ENCODE measurements at regions not wholly inside any gene's neighbourhood (a gene's known extent, or its start where the extent isn't known, plus 50 kb on each side); places are given as distances from the start of the nearest gene placed in this dataset.
A peak's percentile ranks its signal among the peaks of the same experiment; 100 is the strongest.

DNA sequence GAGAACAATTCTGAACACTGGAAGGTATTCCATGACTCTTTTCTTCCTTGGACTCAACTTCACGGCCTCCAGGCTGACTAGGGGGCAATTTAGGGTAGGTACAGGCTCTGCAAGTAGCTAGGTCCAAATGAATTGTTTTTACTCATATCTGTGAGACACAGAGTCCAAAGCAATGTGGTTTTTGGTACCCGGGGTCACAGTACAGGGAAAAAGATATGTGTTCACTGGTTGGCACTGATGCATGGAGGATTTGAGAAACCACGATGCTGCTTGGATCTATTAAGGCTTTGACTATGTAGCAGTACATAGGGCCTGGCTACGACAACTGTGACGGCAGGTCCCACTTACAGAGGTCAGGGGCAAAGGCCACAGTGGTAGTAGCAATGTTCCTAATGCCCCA is 200.6 kb downstream of the DUSP10 start:
- Mint-ChIP-seq H3K27ac (peak overlapping the region in 1 of 7 donors; percentile 38), H3K4me1 (no peaks in the 10 kb centered on the region), H3K4me3 (no peak overlapping the region), H3K36me3 (no peaks in the 10 kb centered on the region), H3K27me3 (ENCODE audit: low read depth in 3 of 3) (peaks cover 0 to 1% (median 0%) of the 10 kb centered on the region in 3 donors), H3K9me3 (peaks cover 0 to 2% (median 0%) of the 10 kb centered on the region in 7 donors)
- no peaks in the 10 kb centered on the region for H3K36me3 ChIP-seq (replicated peaks in 1 of 2; ENCODE audit: control insufficient read depth in 1 of 2, insufficient read depth in 2 of 2, low read length in 2 of 2)
- intact Hi-C loops (cut with micrococcal nuclease) = no loop called here
- H3K27me3 ChIP-seq (ENCODE audit: control insufficient read depth in 2 of 2, insufficient read depth in 2 of 2, low read length in 2 of 2) = no peaks in the 10 kb centered on the region
- DNase-seq = no peak
- H2AFZ ChIP-seq (ENCODE audit: insufficient read depth, low read depth, low read length, poor library complexity, severe bottlenecking) = no peak overlapping the region
- H3K9ac ChIP-seq (ENCODE audit: insufficient read depth, low read length, poor library complexity, severe bottlenecking) = no peak overlapping the region
- no peak overlapping the region for H3K4me3 ChIP-seq (replicated peaks in 1 of 3; ENCODE audit: low read depth in 2 of 3, low read length in 3 of 3)
- no peaks in the 10 kb centered on the region for H4K20me1 ChIP-seq (ENCODE audit: insufficient read depth, low read length)
- WGBS (ENCODE audit: insufficient coverage) = 95% methylated on average over 3 of the region's 5 CpGs
- no peaks in the 10 kb centered on the region for H3K79me2 ChIP-seq (ENCODE audit: insufficient read depth, low read length)
- no peaks in the 10 kb centered on the region for H3K4me1 ChIP-seq (ENCODE audit: control insufficient read depth in 1 of 2, insufficient read depth in 2 of 2, low read length in 2 of 2)
- H3K4me2 ChIP-seq (replicated peaks; ENCODE audit: extremely low read depth, low read length, poor library complexity, severe bottlenecking) = no peak overlapping the region
- TF ChIP-seq, protein P1, sequence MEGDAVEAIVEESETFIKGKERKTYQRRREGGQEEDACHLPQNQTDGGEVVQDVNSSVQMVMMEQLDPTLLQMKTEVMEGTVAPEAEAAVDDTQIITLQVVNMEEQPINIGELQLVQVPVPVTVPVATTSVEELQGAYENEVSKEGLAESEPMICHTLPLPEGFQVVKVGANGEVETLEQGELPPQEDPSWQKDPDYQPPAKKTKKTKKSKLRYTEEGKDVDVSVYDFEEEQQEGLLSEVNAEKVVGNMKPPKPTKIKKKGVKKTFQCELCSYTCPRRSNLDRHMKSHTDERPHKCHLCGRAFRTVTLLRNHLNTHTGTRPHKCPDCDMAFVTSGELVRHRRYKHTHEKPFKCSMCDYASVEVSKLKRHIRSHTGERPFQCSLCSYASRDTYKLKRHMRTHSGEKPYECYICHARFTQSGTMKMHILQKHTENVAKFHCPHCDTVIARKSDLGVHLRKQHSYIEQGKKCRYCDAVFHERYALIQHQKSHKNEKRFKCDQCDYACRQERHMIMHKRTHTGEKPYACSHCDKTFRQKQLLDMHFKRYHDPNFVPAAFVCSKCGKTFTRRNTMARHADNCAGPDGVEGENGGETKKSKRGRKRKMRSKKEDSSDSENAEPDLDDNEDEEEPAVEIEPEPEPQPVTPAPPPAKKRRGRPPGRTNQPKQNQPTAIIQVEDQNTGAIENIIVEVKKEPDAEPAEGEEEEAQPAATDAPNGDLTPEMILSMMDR (IDR thresholded peaks at IDR 0.05) = no peak
- no peaks in the 10 kb centered on the region for H3K9me3 ChIP-seq (replicated peaks in 1 of 2; ENCODE audit: control insufficient read depth in 1 of 2, insufficient read depth in 1 of 2, low read length in 2 of 2)
- no peak overlapping the region for H3K27ac ChIP-seq (ENCODE audit: low read depth in 1 of 2, low read length in 2 of 2)

DNA sequence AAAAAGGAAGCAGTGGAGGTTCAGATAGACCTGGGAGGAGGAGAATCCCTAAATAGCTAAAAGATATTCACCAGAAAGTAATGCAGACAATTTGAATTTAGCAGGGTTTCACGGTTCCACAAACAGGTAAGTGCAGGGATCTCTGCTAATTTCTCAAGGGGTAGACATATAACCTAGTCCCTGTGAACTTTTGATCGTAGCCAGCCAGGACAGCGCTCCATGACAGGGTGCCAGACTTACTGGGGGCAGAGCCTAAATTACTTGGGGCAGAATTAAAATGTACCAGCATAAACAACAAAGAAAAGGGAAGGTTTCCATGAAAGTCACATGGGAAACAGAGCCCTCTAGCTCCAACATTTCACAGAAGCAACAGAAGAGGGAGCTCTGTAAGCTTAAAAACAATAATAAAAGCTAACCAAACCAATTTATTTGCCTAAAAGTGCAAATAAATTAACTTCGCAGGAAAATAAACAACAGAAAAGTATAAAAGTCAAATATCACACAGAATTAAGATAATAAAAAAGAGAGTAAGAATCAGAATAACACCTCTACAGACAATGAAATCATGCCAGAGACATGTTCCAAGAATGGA is 198.3 kb downstream of the DUSP10 start:
- Mint-ChIP-seq H3K4me3 (no peak overlapping the region), H3K27me3 (ENCODE audit: low read depth in 3 of 3) (peaks cover 0 to 2% (median 1%) of the 10 kb centered on the region in 3 donors), H3K27ac (no peak overlapping the region), H3K36me3 (no peaks in the 10 kb centered on the region), H3K9me3 (peaks cover 0 to 2% (median 0%) of the 10 kb centered on the region in 7 donors), H3K4me1 (no peaks in the 10 kb centered on the region)
- no peaks in the 10 kb centered on the region for H3K4me1 ChIP-seq (ENCODE audit: control insufficient read depth in 1 of 2, insufficient read depth in 2 of 2, low read length in 2 of 2)
- H3K4me3 ChIP-seq (replicated peaks in 1 of 3; ENCODE audit: low read depth in 2 of 3, low read length in 3 of 3) = no peak overlapping the region
- no peaks in the 10 kb centered on the region for H4K20me1 ChIP-seq (ENCODE audit: insufficient read depth, low read length)
- TF ChIP-seq, protein P1 (IDR thresholded peaks at IDR 0.05) = peak; percentile 55
- 85% methylated on average over 2 of the region's 4 CpGs for WGBS (ENCODE audit: insufficient coverage)
- no peaks in the 10 kb centered on the region for H3K9me3 ChIP-seq (replicated peaks in 1 of 2; ENCODE audit: control insufficient read depth in 1 of 2, insufficient read depth in 1 of 2, low read length in 2 of 2)
- no peaks in the 10 kb centered on the region for H3K27me3 ChIP-seq (ENCODE audit: control insufficient read depth in 2 of 2, insufficient read depth in 2 of 2, low read length in 2 of 2)
- no peak overlapping the region for H3K9ac ChIP-seq (ENCODE audit: insufficient read depth, low read length, poor library complexity, severe bottlenecking)
- H2AFZ ChIP-seq (ENCODE audit: insufficient read depth, low read depth, low read length, poor library complexity, severe bottlenecking) = no peak overlapping the region
- intact Hi-C loops (cut with micrococcal nuclease) = no loop called here
- H3K79me2 ChIP-seq (ENCODE audit: insufficient read depth, low read length) = no peaks in the 10 kb centered on the region
- H3K4me2 ChIP-seq (replicated peaks; ENCODE audit: extremely low read depth, low read length, poor library complexity, severe bottlenecking) = no peak overlapping the region
- H3K36me3 ChIP-seq (replicated peaks in 1 of 2; ENCODE audit: control insufficient read depth in 1 of 2, insufficient read depth in 2 of 2, low read length in 2 of 2) = no peaks in the 10 kb centered on the region
- peak in 2 of 3 donors; percentile 15 to 17 for DNase-seq
- H3K27ac ChIP-seq (ENCODE audit: low read depth in 1 of 2, low read length in 2 of 2) = no peak overlapping the region

Measured in CD14-positive monocyte (primary cell).